ENCODE measurements at regions not wholly inside any gene's neighbourhood (a gene's known extent, or its start where the extent isn't known, plus 50 kb on each side); places are given as distances from the start of the nearest gene placed in this dataset.

GRCh38 chr20:4511776-4512175 lies 174.5 kb upstream of the PRNP start:
- Mint-ChIP-seq H3K27ac (no peak overlapping the region), H3K9me3 (no peaks in the 10 kb centered on the region), H3K36me3 (peaks cover 0 to 11% of the 10 kb centered on the region in 2 donors)
- ATAC-seq, result no peak
- DNase-seq (ENCODE audit: low spot score in 2 of 2), result no peak

GRCh38 chr20:4509825-4510522 lies 176.3 kb upstream of the PRNP start:
- peaks cover 0 to 11% of the 10 kb centered on the region in 2 donors for H3K36me3 Mint-ChIP-seq
- no peaks in the 10 kb centered on the region for H3K9me3 Mint-ChIP-seq

GRCh38 chr20:4508773-4509172 lies 177.5 kb upstream of the PRNP start:
- H3K9me3 Mint-ChIP-seq, result no peaks in the 10 kb centered on the region
- no peak overlapping the region for H3K27ac Mint-ChIP-seq
- ATAC-seq (no peak), DNase-seq (ENCODE audit: low spot score in 2 of 2) (no peak)
- peaks cover 0 to 11% of the 10 kb centered on the region in 2 donors for H3K36me3 Mint-ChIP-seq

More at GRCh38 chr20:4509825-4510522, 176.3 kb upstream of the PRNP start:
- no peak overlapping the region for H3K27ac Mint-ChIP-seq
- no peak for ATAC-seq
- DNase-seq (ENCODE audit: low spot score in 2 of 2), result no peak

- Mint-ChIP-seq H3K9me3 (no peaks in the 10 kb centered on the region), H3K27ac (no peak overlapping the region), H3K36me3 (peaks cover 0 to 11% of the 10 kb centered on the region in 2 donors)
- DNase-seq (ENCODE audit: low spot score in 2 of 2) (no peak), ATAC-seq (no peak)
These were observed 179.0 kb upstream of the PRNP start for GRCh38 chr20:4507288-4507719.

GRCh38 chr20:4504814-4505213 lies 181.4 kb upstream of the PRNP start:
- no peak overlapping the region for H3K27ac Mint-ChIP-seq
- no peaks in the 10 kb centered on the region for H3K36me3 Mint-ChIP-seq
- DNase-seq (ENCODE audit: low spot score in 2 of 2), result no peak
- peaks cover 0 to 6% of the 10 kb centered on the region in 2 donors for H3K9me3 Mint-ChIP-seq
- no peak for ATAC-seq

- Mint-ChIP-seq H3K27ac (no peak overlapping the region), H3K36me3 (no peaks in the 10 kb centered on the region), H3K9me3 (peaks cover 0 to 7% of the 10 kb centered on the region in 2 donors)
- DNase-seq (ENCODE audit: low spot score in 2 of 2), result no peak
- no peak for ATAC-seq
These were observed 183.5 kb upstream of the PRNP start for GRCh38 chr20:4502756-4503155.

GRCh38 chr20:4493386-4493785 lies 192.9 kb upstream of the PRNP start:
- H3K36me3 Mint-ChIP-seq, result no peaks in the 10 kb centered on the region
- DNase-seq (ENCODE audit: low spot score in 2 of 2) (no peak), ATAC-seq (no peak)
- H3K27ac Mint-ChIP-seq, result no peak overlapping the region
- H3K9me3 Mint-ChIP-seq, result peaks cover 0 to 4% of the 10 kb centered on the region in 2 donors

GRCh38 chr20:4491643-4492042 lies 194.6 kb upstream of the PRNP start:
- DNase-seq (ENCODE audit: low spot score in 2 of 2), result no peak
- no peak overlapping the region for H3K27ac Mint-ChIP-seq
- H3K36me3 Mint-ChIP-seq, result no peaks in the 10 kb centered on the region
- no peak for ATAC-seq
- no peaks in the 10 kb centered on the region for H3K9me3 Mint-ChIP-seq

GRCh38 chr20:4490606-4491280 lies 195.5 kb upstream of the PRNP start:
- Mint-ChIP-seq H3K27ac (no peak overlapping the region), H3K9me3 (no peaks in the 10 kb centered on the region), H3K36me3 (no peaks in the 10 kb centered on the region)
- no peak for DNase-seq (ENCODE audit: low spot score in 2 of 2)
- no peak for ATAC-seq

- ATAC-seq (no peak), DNase-seq (ENCODE audit: low spot score in 2 of 2) (no peak)
- Mint-ChIP-seq H3K27ac (no peak overlapping the region), H3K9me3 (no peaks in the 10 kb centered on the region), H3K36me3 (no peaks in the 10 kb centered on the region)
These were observed 196.2 kb upstream of the PRNP start for GRCh38 chr20:4490045-4490444.

- DNase-seq (ENCODE audit: low spot score in 2 of 2), result no peak
- no peak overlapping the region for H3K27ac Mint-ChIP-seq
- ATAC-seq, result no peak
- no peaks in the 10 kb centered on the region for H3K36me3 Mint-ChIP-seq
- H3K9me3 Mint-ChIP-seq, result no peaks in the 10 kb centered on the region
These were observed 197.6 kb upstream of the PRNP start for GRCh38 chr20:4488407-4489339.

GRCh38 chr20:4484379-4484997 lies 201.8 kb upstream of the PRNP start:
- DNase-seq (ENCODE audit: low spot score in 2 of 2) (no peak), ATAC-seq (no peak)
- H3K27ac Mint-ChIP-seq, result no peak overlapping the region
- no peaks in the 10 kb centered on the region for H3K9me3 Mint-ChIP-seq
- no peaks in the 10 kb centered on the region for H3K36me3 Mint-ChIP-seq

- ATAC-seq (no peak), DNase-seq (ENCODE audit: low spot score in 2 of 2) (no peak)
- H3K27ac Mint-ChIP-seq, result no peak overlapping the region
- no peaks in the 10 kb centered on the region for H3K36me3 Mint-ChIP-seq
- H3K9me3 Mint-ChIP-seq, result no peaks in the 10 kb centered on the region
These were observed 202.3 kb upstream of the PRNP start for GRCh38 chr20:4483961-4484360.

- DNase-seq (ENCODE audit: low spot score in 2 of 2) (no peak), ATAC-seq (no peak)
- H3K27ac Mint-ChIP-seq, result no peak overlapping the region
- H3K9me3 Mint-ChIP-seq, result no peaks in the 10 kb centered on the region
- H3K36me3 Mint-ChIP-seq, result no peaks in the 10 kb centered on the region
These were observed 202.8 kb upstream of the PRNP start for GRCh38 chr20:4483486-4483885.

- ATAC-seq, result no peak
- Mint-ChIP-seq H3K27ac (no peak overlapping the region), H3K9me3 (no peaks in the 10 kb centered on the region), H3K36me3 (no peaks in the 10 kb centered on the region)
- no peak for DNase-seq (ENCODE audit: low spot score in 2 of 2)
These were observed 206.2 kb upstream of the PRNP start for GRCh38 chr20:4480104-4480503.

GRCh38 chr20:4476903-4477500 lies 209.3 kb upstream of the PRNP start:
- Mint-ChIP-seq H3K36me3 (no peaks in the 10 kb centered on the region), H3K27ac (no peak overlapping the region), H3K9me3 (no peaks in the 10 kb centered on the region)
- DNase-seq (ENCODE audit: low spot score in 2 of 2), result no peak
- ATAC-seq, result no peak
